SKM-1 (cell line): ENCODE measurements at regions not wholly inside any gene's neighbourhood (a gene's known extent, or its start where the extent isn't known, plus 50 kb on each side); places are given as distances from the start of the nearest gene placed in this dataset.
"Not testable (repeated sequence)": the region's sequence is repeated elsewhere in the genome, so short reads cannot be mapped to it uniquely, and the experiment has no call there.

Experiments used
- DNase-seq: peaks from one replicate; lab custom pipeline; 2025; ENCODE audit not compliant: unreplicated experiment; lab: John Stamatoyannopoulos, UW

DNA sequence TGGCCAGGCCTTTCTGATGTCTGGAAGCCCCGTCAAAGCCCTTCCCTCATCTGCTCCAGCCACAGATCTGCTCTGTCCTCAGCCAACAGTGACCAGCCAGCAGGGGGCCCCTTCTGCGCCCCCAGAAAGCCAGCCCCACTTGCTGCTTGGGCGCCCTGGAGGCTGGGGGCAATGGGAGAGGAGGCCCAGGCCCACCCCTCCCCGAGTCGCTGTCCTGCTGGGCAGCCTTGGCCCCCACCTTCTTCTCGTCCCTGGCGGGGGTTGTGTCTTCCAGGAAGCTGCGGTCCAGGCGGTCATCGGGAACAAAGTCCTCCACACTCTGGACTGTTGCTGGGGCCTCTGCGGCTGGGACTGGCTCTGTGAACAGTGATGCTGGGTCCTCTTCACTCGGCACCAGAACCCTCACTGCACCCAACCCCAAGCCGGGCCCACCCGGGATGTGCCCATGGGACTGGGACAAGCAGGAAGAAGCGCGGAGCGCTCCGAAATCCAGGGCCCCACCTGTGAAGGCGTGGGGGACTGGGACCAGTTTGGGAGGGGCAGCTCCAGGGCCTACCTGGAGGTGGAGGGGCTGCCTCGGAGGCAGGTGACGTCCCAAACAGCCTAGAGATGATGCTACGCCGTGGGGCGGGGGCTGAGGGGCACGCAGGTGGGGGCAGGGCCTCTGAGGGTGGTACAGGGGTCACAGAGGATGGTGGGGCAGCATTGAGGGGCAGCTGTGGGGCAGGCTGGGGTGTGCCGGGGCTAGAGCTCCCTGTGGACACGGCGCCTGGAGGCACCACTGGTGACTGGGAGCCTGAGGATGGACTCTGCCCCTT lies 257.6 kb downstream of the ANKRD30B start:
- no peak for DNase-seq

DNA sequence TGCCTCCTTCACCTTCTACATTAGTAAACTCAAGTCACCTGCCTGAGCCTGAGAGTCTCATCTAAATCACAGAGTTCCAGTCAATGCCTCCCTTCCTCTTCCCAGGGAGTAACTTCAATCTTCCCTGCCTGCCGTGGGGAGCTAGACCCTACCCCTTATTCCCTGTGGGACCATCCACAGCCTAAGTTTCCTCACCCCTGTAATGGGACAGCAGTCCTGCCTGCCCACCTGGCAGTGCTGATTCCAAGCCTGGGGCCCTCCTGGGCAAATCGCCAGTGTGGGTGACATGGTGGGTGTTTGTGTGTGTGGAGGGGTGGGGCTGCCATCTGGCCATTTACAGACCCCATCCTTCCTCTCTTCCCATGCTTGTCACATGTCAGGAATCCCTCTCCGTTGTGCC lies 258.6 kb downstream of the ANKRD30B start:
- not testable (repeated sequence) for DNase-seq

DNA sequence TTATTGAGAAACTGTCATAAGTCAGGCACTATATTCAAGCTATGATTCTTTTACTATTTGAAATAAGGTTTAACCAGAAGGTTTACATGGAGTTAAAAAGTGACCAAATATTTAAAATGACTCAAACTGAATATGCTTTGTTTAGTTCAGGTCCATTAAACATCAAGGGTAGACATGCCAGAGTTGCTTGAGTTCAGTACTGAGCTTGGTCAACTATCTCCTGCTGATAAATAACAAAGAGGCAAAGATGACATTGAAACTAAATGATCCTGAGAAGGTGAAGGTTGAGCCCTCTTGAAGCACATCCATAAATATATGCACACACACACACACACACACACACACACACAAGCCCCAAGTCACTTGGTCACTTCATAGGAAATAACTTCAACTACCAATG lies 278.1 kb downstream of the ANKRD30B start:
- DNase-seq, result not testable (repeated sequence)

DNA sequence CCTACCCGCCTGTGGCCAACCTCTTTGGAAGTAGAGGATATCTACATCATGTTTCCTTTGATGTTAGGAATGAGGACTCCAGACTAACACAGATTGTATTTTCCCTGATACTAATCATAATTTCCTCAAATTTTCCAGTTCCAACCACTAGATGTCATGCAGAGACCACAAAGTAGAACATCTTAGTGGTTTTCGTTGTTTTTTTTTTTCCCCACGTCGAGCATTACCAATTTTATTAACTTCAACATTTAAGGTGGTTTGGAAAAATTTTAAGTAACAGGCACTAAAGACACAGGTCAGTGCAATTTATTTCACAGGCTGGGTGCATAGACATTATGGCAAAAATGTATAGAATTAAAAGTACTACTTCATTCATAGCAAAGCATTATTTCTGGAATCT lies 280.1 kb downstream of the ANKRD30B start:
- DNase-seq, result not testable (repeated sequence)

DNA sequence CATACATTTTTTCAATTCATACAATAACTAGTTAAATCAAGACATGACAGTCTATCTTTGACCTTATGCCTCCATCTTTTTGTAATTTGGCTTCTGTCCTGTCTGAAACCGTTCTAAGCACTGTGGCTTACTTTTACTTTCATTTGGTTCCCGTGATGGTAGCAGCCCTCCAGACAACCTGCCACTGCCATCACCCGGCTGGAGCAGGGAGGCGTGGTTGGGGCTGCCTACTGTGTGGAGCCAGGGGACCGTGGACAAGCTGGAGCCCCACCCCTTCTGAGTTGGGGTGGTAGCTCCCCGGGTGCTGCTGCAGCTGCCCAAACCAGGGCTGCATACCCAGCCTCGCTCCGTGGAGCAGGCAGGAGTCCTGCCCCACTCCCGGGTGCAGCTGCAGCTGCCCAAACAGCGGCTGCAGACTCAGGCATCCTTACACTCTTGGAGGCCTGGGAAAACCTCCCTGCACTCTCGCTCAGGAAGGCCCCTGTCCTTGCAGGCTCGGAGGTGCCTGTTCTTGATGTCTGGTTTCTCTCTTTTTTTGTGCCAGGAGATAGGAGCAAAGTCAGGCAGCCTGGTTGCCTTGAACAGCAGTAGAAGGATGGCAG lies 312.4 kb downstream of the ANKRD30B start:
- DNase-seq, result not testable (repeated sequence)

DNA sequence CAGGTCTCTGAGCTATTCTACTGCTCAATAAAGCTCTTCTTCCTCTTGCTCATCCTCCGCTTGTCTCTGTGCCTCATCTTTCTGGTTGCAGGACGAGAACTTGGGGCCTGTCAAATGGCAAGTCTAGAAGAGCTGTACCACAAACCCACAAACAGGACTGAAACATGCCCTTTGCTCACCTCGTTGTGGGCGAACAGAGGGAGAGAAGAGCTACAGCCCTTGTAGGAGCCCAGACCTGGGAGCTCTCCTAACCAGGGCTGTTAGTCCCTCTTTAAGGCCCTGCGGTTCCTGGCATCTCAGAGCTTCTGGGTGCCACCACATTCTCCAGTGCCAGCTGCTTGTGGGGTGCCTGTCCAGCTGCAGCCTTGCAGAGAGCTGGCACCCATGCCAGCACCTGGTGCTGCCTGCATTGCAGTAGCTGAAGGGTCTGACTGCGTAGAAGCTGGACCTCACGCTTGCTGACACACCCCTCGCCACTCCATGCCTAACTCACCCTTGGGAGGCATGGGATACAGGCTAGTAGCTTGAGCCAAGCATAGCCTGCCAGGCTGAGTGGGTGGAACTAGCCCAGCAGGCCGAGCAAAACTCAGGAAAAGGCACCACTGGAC lies 313.4 kb downstream of the ANKRD30B start:
- DNase-seq, result not testable (repeated sequence)

DNA sequence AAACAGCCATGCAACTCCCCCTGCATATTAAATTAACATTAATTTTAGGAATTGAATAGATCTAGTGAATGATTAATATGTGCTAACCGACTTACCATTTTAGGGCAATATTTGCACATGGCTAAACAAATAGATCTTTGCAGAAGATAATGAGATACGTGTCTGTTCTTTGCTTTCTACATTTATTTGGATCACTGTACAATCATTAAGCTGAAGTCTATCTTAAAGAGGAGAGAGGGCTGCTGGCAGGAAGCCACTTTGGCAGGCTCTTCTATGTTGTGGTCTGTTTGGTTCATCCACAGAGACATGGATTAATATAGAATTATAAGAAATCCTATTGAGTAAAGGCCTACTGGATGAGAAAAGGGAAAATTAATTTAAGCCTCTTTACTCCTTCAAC lies 318.5 kb downstream of the ANKRD30B start:
- not testable (repeated sequence) for DNase-seq

DNA sequence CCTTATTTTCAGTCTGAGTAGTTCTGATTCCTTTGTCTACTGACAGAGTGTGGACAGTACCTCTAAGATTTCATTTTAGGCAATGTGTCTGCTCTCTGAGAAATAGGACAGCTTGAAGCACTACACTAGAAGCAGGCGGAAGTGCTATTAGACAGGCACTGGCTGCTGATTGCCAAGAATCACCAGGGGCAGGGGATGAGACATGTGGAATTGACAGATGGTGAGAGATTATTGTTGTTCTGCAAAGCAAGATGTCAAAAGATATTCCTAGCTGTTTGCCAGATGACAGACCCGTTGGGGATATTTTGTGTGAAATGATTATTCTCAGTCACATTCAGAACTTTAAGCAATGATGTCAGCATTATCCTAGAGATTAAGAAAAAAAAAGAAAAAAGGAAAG lies 323.3 kb downstream of the ANKRD30B start:
- DNase-seq, result not testable (repeated sequence)
